ENCODE measurements at regions not wholly inside any gene's neighbourhood (a gene's known extent, or its start where the extent isn't known, plus 50 kb on each side); places are given as distances from the start of the nearest gene placed in this dataset.

GRCh38 chr11:122393209-122393860 lies 262.2 kb upstream of the UBASH3B start:
- ATAC-seq (no peak), DNase-seq (ENCODE audit: extremely low read depth in 1 of 4, low spot score in 3 of 4) (no peak), FAIRE-seq (no peak)
- Histone ChIP-seq H2AFZ (ENCODE audit: low read depth, low read length) (no peak overlapping the region), H3K9ac (ENCODE audit: insufficient read depth in 1 of 2, low read depth in 2 of 2, low read length in 2 of 2) (no peak overlapping the region), H3K79me2 (ENCODE audit: control insufficient read depth, insufficient read depth, low read length) (no peaks in the 10 kb centered on the region), H3K9me1 (ENCODE audit: control insufficient read depth, insufficient read depth, low read length) (no peaks in the 10 kb centered on the region), H3K27ac (ENCODE audit: extremely low read depth, low read depth, low read length) (no peak overlapping the region), H3K4me1 (replicated peaks in 1 of 2; ENCODE audit: control insufficient read depth in 2 of 2, insufficient read depth in 2 of 2, low read length in 2 of 2) (no peaks in the 10 kb centered on the region), H3K4me3 (no peak overlapping the region), H3K4me2 (ENCODE audit: insufficient read depth, low read length) (no peak overlapping the region), H3K36me3 (ENCODE audit: control insufficient read depth, insufficient read depth, low read length) (no peaks in the 10 kb centered on the region), H3K9me3 (replicated peaks; ENCODE audit: control insufficient read depth, insufficient read depth, low read depth, low read length) (no peaks in the 10 kb centered on the region; the same call in 1 of the 2 replicates), H4K20me1 (replicated peaks; ENCODE audit: control insufficient read depth, insufficient read depth, low read length) (no peaks in the 10 kb centered on the region), H3K27me3 (ENCODE audit: control insufficient read depth in 2 of 2, insufficient read depth in 2 of 2, low read length in 2 of 2) (no peaks in the 10 kb centered on the region)
- TF ChIP-seq ZSCAN32 (CRISPR knock-in tag; IDR thresholded peaks at IDR 0.05) = no peak
- no peak for TF ChIP-seq HNRNPLL (IDR thresholded peaks at IDR 0.05; ENCODE audit: low read depth, low read length, poor library complexity, severe bottlenecking)
- no peak for TF ChIP-seq SRSF1 (IDR thresholded peaks at IDR 0.05; ENCODE audit: low read depth, low read length)
- TF ChIP-seq DLX4 (CRISPR knock-in tag; IDR thresholded peaks at IDR 0.05) = no peak
- TF ChIP-seq EGR1 (conservative IDR thresholded peaks at IDR 0.05) = no peak
- WGBS (ENCODE audit: insufficient coverage, low coverage, missing lambda C conversion rate) = 0% methylated on average over 4 of the region's 4 CpGs
- POLR2A ChIA-PET = no interaction called here
- CTCF ChIA-PET (ENCODE audit: low intra/inter-chr PET ratio) = no interaction called here
- intact Hi-C loops (cut with micrococcal nuclease) = no loop called here
- no TSS peak for BruUV-seq (replicated peaks)
- in situ Hi-C loops (cut with MboI) = no loop called here

GRCh38 chr11:122392508-122392907 lies 263.0 kb upstream of the UBASH3B start:
- intact Hi-C loops (cut with micrococcal nuclease) (no loop called here), in situ Hi-C loops (cut with MboI) (no loop called here)
- H3K9ac ChIP-seq (ENCODE audit: insufficient read depth in 1 of 2, low read depth in 2 of 2, low read length in 2 of 2) = no peak overlapping the region
- CTCF ChIA-PET (ENCODE audit: low intra/inter-chr PET ratio) = no interaction called here
- H3K27ac ChIP-seq (ENCODE audit: extremely low read depth, low read depth, low read length) = no peak overlapping the region
- ATAC-seq = no peak
- H3K27me3 ChIP-seq (ENCODE audit: control insufficient read depth in 2 of 2, insufficient read depth in 2 of 2, low read length in 2 of 2) = no peaks in the 10 kb centered on the region
- no peak overlapping the region for H2AFZ ChIP-seq (ENCODE audit: low read depth, low read length)
- FAIRE-seq = no peak
- no TSS peak for BruUV-seq (replicated peaks)
- no peaks in the 10 kb centered on the region for H4K20me1 ChIP-seq (replicated peaks; ENCODE audit: control insufficient read depth, insufficient read depth, low read length)
- POLR2A ChIA-PET = no interaction called here
- H3K4me2 ChIP-seq (ENCODE audit: insufficient read depth, low read length) = no peak overlapping the region
- 8% methylated on average over 3 of the region's 3 CpGs for WGBS (ENCODE audit: insufficient coverage, low coverage, missing lambda C conversion rate)
- no peaks in the 10 kb centered on the region for H3K9me1 ChIP-seq (ENCODE audit: control insufficient read depth, insufficient read depth, low read length)
- no peak overlapping the region for H3K4me3 ChIP-seq
- H3K79me2 ChIP-seq (ENCODE audit: control insufficient read depth, insufficient read depth, low read length) = no peaks in the 10 kb centered on the region
- no peaks in the 10 kb centered on the region for H3K36me3 ChIP-seq (ENCODE audit: control insufficient read depth, insufficient read depth, low read length)
- no peaks in the 10 kb centered on the region for H3K9me3 ChIP-seq (replicated peaks; ENCODE audit: control insufficient read depth, insufficient read depth, low read depth, low read length)
- H3K4me1 ChIP-seq (replicated peaks in 1 of 2; ENCODE audit: control insufficient read depth in 2 of 2, insufficient read depth in 2 of 2, low read length in 2 of 2) = no peaks in the 10 kb centered on the region
- no peak for DNase-seq (ENCODE audit: extremely low read depth in 1 of 4, low spot score in 3 of 4)
- no peak for TF ChIP-seq ZNF449 (CRISPR knock-in tag; IDR thresholded peaks at IDR 0.05)
- no peak for TF ChIP-seq ZFX (CRISPR knock-in tag; IDR thresholded peaks at IDR 0.05)
- no peak for TF ChIP-seq CREB3 (tag; conservative IDR thresholded peaks at IDR 0.05; ENCODE audit: low read depth)
- TF ChIP-seq HIVEP1 (CRISPR knock-in tag; IDR thresholded peaks at IDR 0.05) = no peak
- TF ChIP-seq NRF1 (conservative IDR thresholded peaks at IDR 0.05 in 1 of 2, IDR thresholded peaks at IDR 0.05 in 1 of 2) = no peak
- no peak for TF ChIP-seq ZNF311 (CRISPR knock-in tag; IDR thresholded peaks at IDR 0.05)
- TF ChIP-seq ZNF3 (CRISPR knock-in tag; IDR thresholded peaks at IDR 0.05) = no peak

All from K562 (cell line).